HepG2 (cell line): ENCODE measurements at regions not wholly inside any gene's neighbourhood (a gene's known extent, or its start where the extent isn't known, plus 50 kb on each side); places are given as distances from the start of the nearest gene placed in this dataset.

Experiments used
- ATAC-seq: fragments of 200-7000 bp; cut with Tn5 transposase; 3 replicates; pipeline ENCODE4 v1.9.1; 2020; ENCODE audit warnings: mild to moderate bottlenecking, moderate library complexity
- BruUV-seq: library from RNA; stranded (reverse); fragments of 400-500 nt; replicated peaks from 2 replicates; lab custom pipeline; 2021; lab: Mats Ljungman, UMichigan
- CTCF ChIA-PET: fragments of 300-600 bp; formaldehyde crosslinking; extraction: SDS; loops from one replicate; lab custom pipeline; 2021; ENCODE audit warnings: low total read pairs, inconsistent platforms, low intra/inter-chr PET ratio; lab: Yijun Ruan, JAX
- POLR2A ChIA-PET: fragments of 350-600 bp; sonication (Branson Sonifier 250); formaldehyde crosslinking; loops from one replicate; lab custom pipeline; 2020; ENCODE audit warnings: antibody characterized with exemption, inconsistent platforms; lab: Yijun Ruan, JAX
- DNase-seq: peaks from one replicate; pipeline ENCODE4 v3.0.0-alpha.2; 2015; ENCODE audit warnings: low spot score
- FAIRE-seq: peaks from 3 replicates; lab custom pipeline; 2011; peaks lifted over from hg19 to GRCh38; lab: Jason Lieb, UNC
- H2AFZ ChIP-seq: one replicate; pipeline ENCODE4 v1.6.1; 2011; ENCODE audit warnings: low read length, inconsistent platforms
- H3K27ac ChIP-seq: fragments of 300-600 bp; 3 replicates; pipeline ENCODE4 v1.8.0; 2011; ENCODE audit warnings: mixed run types, mild to moderate bottlenecking, mixed read lengths, low read length, inconsistent platforms; ENCODE audit not compliant: insufficient read depth; ENCODE audit errors: extremely low read length
- H3K27me3 ChIP-seq, 2 experiments: fragments of 200-600 bp in 1 of 2; 2 replicates in 1 of 2; 3 replicates in 1 of 2; pipeline versions ENCODE4 v1.6.0 to v1.8.0; 2011; ENCODE audit warnings: low read length in 2 of 2, mild to moderate bottlenecking in 2 of 2, moderate library complexity in 2 of 2, inconsistent platforms in 1 of 2; ENCODE audit not compliant: insufficient read depth in 2 of 2, control insufficient read depth in 1 of 2
- H3K36me3 ChIP-seq, 2 experiments: fragments of 200-600 bp in 1 of 2; replicated peaks in 1 of 2; 2 replicates in 1 of 2; 3 replicates in 1 of 2; pipeline versions ENCODE4 v1.5.1 to v1.8.0; 2011; ENCODE audit warnings: low read length in 2 of 2, inconsistent platforms in 1 of 2; ENCODE audit not compliant: insufficient read depth in 2 of 2, control insufficient read depth in 1 of 2
- H3K4me1 ChIP-seq: 2 replicates; pipeline ENCODE4 v1.5.1; 2012; ENCODE audit warnings: low read length, inconsistent platforms; ENCODE audit not compliant: insufficient read depth
- H3K4me2 ChIP-seq: 2 replicates; pipeline ENCODE4 v1.6.0; 2011; ENCODE audit warnings: low read depth, low read length, inconsistent platforms
- H3K4me3 ChIP-seq, 3 experiments: fragments of 200-600 bp in 1 of 3; sonication (generic), shearing (Covaris generic) in 1 of 3; replicated peaks in 1 of 3; 2 replicates each; pipeline ENCODE4 v1.5.1; 2011 to 2016; ENCODE audit warnings: low read length in 3 of 3, inconsistent platforms in 2 of 3, low read depth in 2 of 3, mild to moderate bottlenecking in 2 of 3, control low read depth in 1 of 3, mixed read lengths in 1 of 3; ENCODE audit not compliant: insufficient read depth in 1 of 3
- H3K79me2 ChIP-seq: one replicate; pipeline ENCODE4 v1.6.1; 2011; ENCODE audit warnings: low read length, inconsistent platforms; ENCODE audit not compliant: insufficient read depth
- H3K9ac ChIP-seq: 2 replicates; pipeline ENCODE4 v1.6.0; 2011; ENCODE audit warnings: mild to moderate bottlenecking, low read depth, low read length, inconsistent platforms; ENCODE audit not compliant: insufficient read depth
- H3K9me3 ChIP-seq: 2 replicates; pipeline ENCODE4 v1.5.1; 2012; ENCODE audit warnings: mild to moderate bottlenecking, low read length
- H4K20me1 ChIP-seq: 2 replicates; pipeline ENCODE4 v1.6.0; 2011; ENCODE audit warnings: inconsistent platforms, mild to moderate bottlenecking, low read length, moderate library complexity; ENCODE audit not compliant: insufficient read depth
- BCLAF1 ChIP-seq: fragments of 450-650 bp; IDR thresholded peaks from 2 replicates; pipeline ENCODE4 v1.6.1; 2017; ENCODE audit warnings: mild to moderate bottlenecking
- DPF2 ChIP-seq: sonication (generic); formaldehyde crosslinking; IDR thresholded peaks from 2 replicates; pipeline ENCODE4 v1.4.0; 2020; ENCODE audit warnings: mild to moderate bottlenecking, low read depth, missing genetic modification reagents, borderline replicate concordance
- DRAP1 ChIP-seq: IDR thresholded peaks from 2 replicates; pipeline ENCODE4 v1.6.1; 2016; ENCODE audit warnings: missing genetic modification reagents, missing compliant biosample characterization
- FOSL1 ChIP-seq: sonication (generic); formaldehyde crosslinking; IDR thresholded peaks from 2 replicates; pipeline ENCODE4 v1.9.0; 2021; ENCODE audit warnings: missing genetic modification reagents, borderline replicate concordance
- NCOA1 ChIP-seq: sonication (generic); formaldehyde crosslinking; IDR thresholded peaks from 2 replicates; pipeline ENCODE4 v1.9.0; 2021; ENCODE audit warnings: missing genetic modification reagents
- NR2F1 ChIP-seq, 2 experiments: fragments of 450-650 bp in 1 of 2; formaldehyde crosslinking in 1 of 2; IDR thresholded peaks; 2 replicates each; pipeline versions ENCODE4 v1.5.0 to v1.6.1; 2016 to 2020; ENCODE audit warnings: mild to moderate bottlenecking in 1 of 2, missing compliant biosample characterization in 1 of 2, missing genetic modification reagents in 1 of 2, moderate library complexity in 1 of 2
- REL ChIP-seq: sonication (generic); formaldehyde crosslinking; conservative IDR thresholded peaks from 2 replicates; pipeline ENCODE4 v1.8.0; 2022; ENCODE audit warnings: mild to moderate bottlenecking, missing genetic modification reagents, moderate library complexity
- THAP9 ChIP-seq: sonication (generic); formaldehyde crosslinking; IDR thresholded peaks from 2 replicates; pipeline ENCODE4; 2020; ENCODE audit warnings: missing genetic modification reagents, mild to moderate bottlenecking, borderline replicate concordance
- ZNF496 ChIP-seq: sonication (generic); formaldehyde crosslinking; IDR thresholded peaks from 2 replicates; pipeline ENCODE4 v1.8.1; 2023; ENCODE audit warnings: mild to moderate bottlenecking, moderate library complexity, missing genetic modification reagents; ENCODE audit not compliant: insufficient replicate concordance
- WGBS: methylation state at CpG from one replicate; pipeline ENCODE4 v1.1.6; 2017; ENCODE audit warnings: low lambda C conversion rate; 5-methylcytosine and 5-hydroxymethylcytosine counted together
- in situ Hi-C: cut with HindIII; loops from 2 replicates; pipeline ENCODE4 v1.10.0; 2017; ENCODE audit warnings: low pct_unique_long_range_greater_than_20kb; ENCODE audit not compliant: extremely low pct_ligation_motif_present
- intact Hi-C: fragments of 100-400 bp; cut with micrococcal nuclease; formaldehyde crosslinking; loops from one replicate; pipeline ENCODE4 v1.10.0; 2022; ENCODE audit not compliant: unreplicated experiment

- TF ChIP-seq THAP9 (CRISPR knock-in tag) (no peak), FOSL1 (CRISPR knock-in tag) (no peak), DPF2 (no peak), ZNF496 (CRISPR knock-in tag) (no peak), DRAP1 (CRISPR knock-in tag) (no peak), NCOA1 (no peak), REL (CRISPR knock-in tag) (no peak), NR2F1 (CRISPR knock-in tag; IDR thresholded peaks at IDR 0.05) (no peak), BCLAF1 (no peak)
Measured at GRCh38 chr2:2919026-2919425, 458.6 kb downstream of the EIPR1 start.

More at GRCh38 chr2:2919026-2919425, 458.6 kb downstream of the EIPR1 start:
- no peak overlapping the region for H3K4me2 ChIP-seq
- FAIRE-seq: no peak
- in situ Hi-C loops: no loop called here
- no peak for ATAC-seq
- no peak overlapping the region for H3K27ac ChIP-seq
- DNase-seq: no peak
- H2AFZ ChIP-seq: no peak overlapping the region
- no TSS peak for BruUV-seq
- no peak overlapping the region for H3K9ac ChIP-seq
- POLR2A ChIA-PET: no interaction called here
- no peaks in the 10 kb centered on the region for H3K36me3 ChIP-seq
- WGBS: 14% methylated on average over 3 of the region's 5 CpGs
- H3K27me3 ChIP-seq: no peaks in the 10 kb centered on the region
- no peak overlapping the region for H3K4me3 ChIP-seq
- intact Hi-C loops: no loop called here
- no peaks in the 10 kb centered on the region for H4K20me1 ChIP-seq
- H3K79me2 ChIP-seq: no peaks in the 10 kb centered on the region
- no peaks in the 10 kb centered on the region for H3K9me3 ChIP-seq
- CTCF ChIA-PET: no interaction called here
- no peaks in the 10 kb centered on the region for H3K4me1 ChIP-seq
